ENCODE measurements at regions not wholly inside any gene's neighbourhood (a gene's known extent, or its start where the extent isn't known, plus 50 kb on each side); places are given as distances from the start of the nearest gene placed in this dataset.

DNA sequence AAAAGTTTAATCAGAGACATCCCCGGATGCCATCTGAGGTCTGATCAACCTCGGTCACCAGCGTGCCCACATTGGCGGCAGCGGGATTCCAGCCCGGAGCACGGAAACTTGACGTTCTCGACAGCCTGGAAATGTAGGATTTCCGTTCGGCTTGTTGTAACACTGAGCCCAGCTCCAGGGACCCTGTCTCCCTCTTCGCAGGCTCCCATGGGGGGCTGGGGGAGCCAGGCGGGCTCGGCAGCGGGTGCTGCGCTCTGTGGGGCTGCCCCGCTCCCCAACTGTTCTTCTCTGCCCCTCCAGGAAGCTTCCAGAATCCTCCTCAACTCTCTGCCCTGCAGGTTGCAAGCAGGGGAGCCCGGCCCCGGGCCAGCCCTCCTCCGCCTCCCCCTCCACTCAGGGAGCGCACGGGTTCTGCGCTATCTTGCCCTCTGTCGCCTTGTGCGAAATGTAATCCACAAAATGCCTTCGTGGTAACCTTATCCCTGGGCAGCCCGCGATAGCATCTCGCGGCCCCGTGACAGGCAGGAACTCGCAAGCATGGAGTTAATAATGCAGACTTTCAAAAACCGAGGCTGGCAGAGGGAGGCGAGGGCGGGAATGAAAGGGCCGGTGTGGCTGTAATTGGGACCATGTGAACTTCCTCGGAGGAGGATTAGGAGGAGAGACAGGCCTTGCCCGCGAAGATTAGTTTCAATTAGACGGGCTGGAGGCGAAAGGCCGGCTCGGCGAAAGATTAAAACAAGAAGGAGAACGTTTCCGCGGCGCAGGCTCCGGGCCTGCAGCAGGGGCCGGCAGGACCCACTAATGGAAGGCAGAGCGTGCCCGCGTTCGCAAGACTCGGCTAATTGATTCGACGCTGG is 53.9 kb upstream of the TTC34 start:
- TF ChIP-seq, protein P1, sequence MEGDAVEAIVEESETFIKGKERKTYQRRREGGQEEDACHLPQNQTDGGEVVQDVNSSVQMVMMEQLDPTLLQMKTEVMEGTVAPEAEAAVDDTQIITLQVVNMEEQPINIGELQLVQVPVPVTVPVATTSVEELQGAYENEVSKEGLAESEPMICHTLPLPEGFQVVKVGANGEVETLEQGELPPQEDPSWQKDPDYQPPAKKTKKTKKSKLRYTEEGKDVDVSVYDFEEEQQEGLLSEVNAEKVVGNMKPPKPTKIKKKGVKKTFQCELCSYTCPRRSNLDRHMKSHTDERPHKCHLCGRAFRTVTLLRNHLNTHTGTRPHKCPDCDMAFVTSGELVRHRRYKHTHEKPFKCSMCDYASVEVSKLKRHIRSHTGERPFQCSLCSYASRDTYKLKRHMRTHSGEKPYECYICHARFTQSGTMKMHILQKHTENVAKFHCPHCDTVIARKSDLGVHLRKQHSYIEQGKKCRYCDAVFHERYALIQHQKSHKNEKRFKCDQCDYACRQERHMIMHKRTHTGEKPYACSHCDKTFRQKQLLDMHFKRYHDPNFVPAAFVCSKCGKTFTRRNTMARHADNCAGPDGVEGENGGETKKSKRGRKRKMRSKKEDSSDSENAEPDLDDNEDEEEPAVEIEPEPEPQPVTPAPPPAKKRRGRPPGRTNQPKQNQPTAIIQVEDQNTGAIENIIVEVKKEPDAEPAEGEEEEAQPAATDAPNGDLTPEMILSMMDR (IDR thresholded peaks at IDR 0.05) = no peak
- no peak for TF ChIP-seq JUN (IDR thresholded peaks at IDR 0.05)
- no peak for TF ChIP-seq NPAS2 (CRISPR knock-in tag; IDR thresholded peaks at IDR 0.05; ENCODE audit: borderline replicate concordance)
- TF ChIP-seq, protein P2, sequence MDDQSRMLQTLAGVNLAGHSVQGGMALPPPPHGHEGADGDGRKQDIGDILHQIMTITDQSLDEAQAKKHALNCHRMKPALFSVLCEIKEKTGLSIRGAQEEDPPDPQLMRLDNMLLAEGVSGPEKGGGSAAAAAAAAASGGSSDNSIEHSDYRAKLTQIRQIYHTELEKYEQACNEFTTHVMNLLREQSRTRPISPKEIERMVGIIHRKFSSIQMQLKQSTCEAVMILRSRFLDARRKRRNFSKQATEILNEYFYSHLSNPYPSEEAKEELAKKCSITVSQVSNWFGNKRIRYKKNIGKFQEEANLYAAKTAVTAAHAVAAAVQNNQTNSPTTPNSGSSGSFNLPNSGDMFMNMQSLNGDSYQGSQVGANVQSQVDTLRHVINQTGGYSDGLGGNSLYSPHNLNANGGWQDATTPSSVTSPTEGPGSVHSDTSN (IDR thresholded peaks at IDR 0.05) = no peak
- TF ChIP-seq, protein P3, sequence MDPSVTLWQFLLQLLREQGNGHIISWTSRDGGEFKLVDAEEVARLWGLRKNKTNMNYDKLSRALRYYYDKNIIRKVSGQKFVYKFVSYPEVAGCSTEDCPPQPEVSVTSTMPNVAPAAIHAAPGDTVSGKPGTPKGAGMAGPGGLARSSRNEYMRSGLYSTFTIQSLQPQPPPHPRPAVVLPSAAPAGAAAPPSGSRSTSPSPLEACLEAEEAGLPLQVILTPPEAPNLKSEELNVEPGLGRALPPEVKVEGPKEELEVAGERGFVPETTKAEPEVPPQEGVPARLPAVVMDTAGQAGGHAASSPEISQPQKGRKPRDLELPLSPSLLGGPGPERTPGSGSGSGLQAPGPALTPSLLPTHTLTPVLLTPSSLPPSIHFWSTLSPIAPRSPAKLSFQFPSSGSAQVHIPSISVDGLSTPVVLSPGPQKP (IDR thresholded peaks at IDR 0.05; ENCODE audit: low read depth, low read length) = no peak
- no peak for TF ChIP-seq ZSCAN20 (CRISPR knock-in tag; IDR thresholded peaks at IDR 0.05)
- TF ChIP-seq CHD2 (IDR thresholded peaks at IDR 0.05; ENCODE audit: low read length, partially characterized antibody) = no peak
- no peak for TF ChIP-seq CEBPB (IDR thresholded peaks at IDR 0.05)

Measured in A549 (cell line).